Gastroesophageal sphincter (tissue), 3 donors: ENCODE measurements at regions not wholly inside any gene's neighbourhood (a gene's known extent, or its start where the extent isn't known, plus 50 kb on each side); places are given as distances from the start of the nearest gene placed in this dataset.

Source experiments
- POLR2A ChIP-seq, 2 donors: fragments of 450-650 bp; IDR thresholded peaks; one replicate each; pipeline ENCODE4 v1.6.1; 2017; ENCODE audit warnings: antibody characterized with exemption in 2 of 2, mild to moderate bottlenecking in 2 of 2, moderate library complexity in 1 of 2
- POLR2AphosphoS5 ChIP-seq: sonication (generic); formaldehyde crosslinking; IDR thresholded peaks from one replicate; pipeline ENCODE4 v1.6.1; 2017; ENCODE audit warnings: antibody characterized with exemption
- TF ChIP-seq, protein P1 (sequence below), 4 experiments: fragments of 200-600 bp in 2 of 4; fragments of 450-650 bp in 2 of 4; sonication (generic) in 1 of 4; IDR thresholded peaks; one replicate each; pipeline ENCODE4 v1.5.1; 2017 to 2019; ENCODE audit warnings: antibody characterized with exemption in 4 of 4, mild to moderate bottlenecking in 2 of 4, moderate library complexity in 2 of 4

DNA sequence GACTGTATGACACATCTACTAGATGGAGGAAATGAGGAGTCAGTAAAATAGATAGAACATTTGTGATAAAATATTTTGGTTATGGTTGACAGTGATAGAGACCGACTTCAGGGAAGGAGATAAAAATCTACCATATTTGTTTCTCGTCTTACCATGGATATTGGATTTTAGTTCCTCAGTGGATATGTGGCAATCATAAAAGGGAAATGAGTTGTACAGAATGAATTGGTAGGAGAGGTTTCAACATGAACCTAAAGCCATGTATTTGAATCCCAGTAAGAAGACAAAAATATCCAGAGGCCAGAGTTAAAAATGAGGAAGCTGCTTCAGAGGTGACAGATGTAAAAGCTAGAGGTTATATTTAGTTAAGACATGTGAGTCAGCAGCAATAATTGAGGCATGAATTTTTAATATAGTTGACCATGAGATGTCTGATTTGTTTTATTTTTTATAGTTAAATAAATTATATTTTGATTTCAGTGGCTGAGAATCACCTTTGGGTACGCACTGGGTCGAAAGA lies 480.4 kb upstream of the TUSC1 start:
- no peak for TF ChIP-seq POLR2AphosphoS5
- TF ChIP-seq, protein P1, sequence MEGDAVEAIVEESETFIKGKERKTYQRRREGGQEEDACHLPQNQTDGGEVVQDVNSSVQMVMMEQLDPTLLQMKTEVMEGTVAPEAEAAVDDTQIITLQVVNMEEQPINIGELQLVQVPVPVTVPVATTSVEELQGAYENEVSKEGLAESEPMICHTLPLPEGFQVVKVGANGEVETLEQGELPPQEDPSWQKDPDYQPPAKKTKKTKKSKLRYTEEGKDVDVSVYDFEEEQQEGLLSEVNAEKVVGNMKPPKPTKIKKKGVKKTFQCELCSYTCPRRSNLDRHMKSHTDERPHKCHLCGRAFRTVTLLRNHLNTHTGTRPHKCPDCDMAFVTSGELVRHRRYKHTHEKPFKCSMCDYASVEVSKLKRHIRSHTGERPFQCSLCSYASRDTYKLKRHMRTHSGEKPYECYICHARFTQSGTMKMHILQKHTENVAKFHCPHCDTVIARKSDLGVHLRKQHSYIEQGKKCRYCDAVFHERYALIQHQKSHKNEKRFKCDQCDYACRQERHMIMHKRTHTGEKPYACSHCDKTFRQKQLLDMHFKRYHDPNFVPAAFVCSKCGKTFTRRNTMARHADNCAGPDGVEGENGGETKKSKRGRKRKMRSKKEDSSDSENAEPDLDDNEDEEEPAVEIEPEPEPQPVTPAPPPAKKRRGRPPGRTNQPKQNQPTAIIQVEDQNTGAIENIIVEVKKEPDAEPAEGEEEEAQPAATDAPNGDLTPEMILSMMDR (IDR thresholded peaks at IDR 0.05): no peak
- no peak for TF ChIP-seq POLR2A (IDR thresholded peaks at IDR 0.05)
